Astrocyte (in vitro differentiated cells and primary cell): ENCODE measurements at regions not wholly inside any gene's neighbourhood (a gene's known extent, or its start where the extent isn't known, plus 50 kb on each side); places are given as distances from the start of the nearest gene placed in this dataset.

ENCODE experiments used
- DNase-seq: peaks from one replicate; pipeline ENCODE4 v3.0.0-alpha.2; 2010; ENCODE audit warnings: low read depth
- FAIRE-seq: peaks from 2 replicates; lab custom pipeline; 2011; peaks lifted over from hg19 to GRCh38; lab: Jason Lieb, UNC
- H2AFZ ChIP-seq: 2 replicates; pipeline ENCODE4 v1.6.0; 2012; ENCODE audit warnings: low read depth, low read length, inconsistent platforms
- H3K27ac ChIP-seq: 2 replicates; pipeline ENCODE4 v1.5.1; 2011; ENCODE audit warnings: low read depth, low read length, inconsistent platforms
- H3K27me3 ChIP-seq: 2 replicates; pipeline ENCODE4 v1.6.0; 2011; ENCODE audit warnings: low read length, inconsistent platforms; ENCODE audit not compliant: insufficient read depth
- H3K36me3 ChIP-seq: 2 replicates; pipeline ENCODE4 v1.5.1; 2011; ENCODE audit warnings: low read length, inconsistent platforms; ENCODE audit not compliant: insufficient read depth
- H3K4me1 ChIP-seq: 2 replicates; pipeline ENCODE4 v1.5.1; 2011; ENCODE audit warnings: low read length, inconsistent platforms; ENCODE audit not compliant: insufficient read depth
- H3K4me2 ChIP-seq: 2 replicates; pipeline ENCODE4 v1.6.0; 2012; ENCODE audit warnings: low read length, inconsistent platforms
- H3K4me3 ChIP-seq: 2 replicates; pipeline ENCODE4 v1.5.1; 2011; ENCODE audit warnings: low read depth, mild to moderate bottlenecking, low read length, inconsistent platforms; ENCODE audit not compliant: insufficient read depth
- H3K79me2 ChIP-seq: 2 replicates; pipeline ENCODE4 v1.6.0; 2012; ENCODE audit warnings: mild to moderate bottlenecking, low read length, inconsistent platforms; ENCODE audit not compliant: insufficient read depth
- H3K9ac ChIP-seq: 2 replicates; pipeline ENCODE4 v1.6.0; 2012; ENCODE audit warnings: mild to moderate bottlenecking, low read length, inconsistent platforms
- H3K9me3 ChIP-seq: 2 replicates; pipeline ENCODE4 v1.5.1; 2012; ENCODE audit warnings: low read depth, mild to moderate bottlenecking, low read length, inconsistent platforms; ENCODE audit not compliant: insufficient read depth
- H4K20me1 ChIP-seq: 2 replicates; pipeline ENCODE4 v1.6.0; 2012; ENCODE audit warnings: low read length, inconsistent platforms; ENCODE audit not compliant: insufficient read depth
- H3K27ac Mint-ChIP-seq: one replicate; pipeline ENCODE4 v1.8.0; 2021; ENCODE audit warnings: mild to moderate bottlenecking, mixed read lengths; ENCODE audit not compliant: unreplicated experiment
- H3K27me3 Mint-ChIP-seq: one replicate; pipeline ENCODE4 v1.8.0; 2021; ENCODE audit warnings: low read depth, mixed read lengths; ENCODE audit not compliant: unreplicated experiment
- H3K36me3 Mint-ChIP-seq: one replicate; pipeline ENCODE4 v1.8.0; 2021; ENCODE audit warnings: low read depth, mixed read lengths; ENCODE audit not compliant: unreplicated experiment
- H3K4me1 Mint-ChIP-seq: one replicate; pipeline ENCODE4 v1.8.0; 2021; ENCODE audit warnings: low read depth, mixed read lengths; ENCODE audit not compliant: unreplicated experiment
- H3K4me3 Mint-ChIP-seq: one replicate; pipeline ENCODE4 v1.8.0; 2021; ENCODE audit warnings: mild to moderate bottlenecking, moderate library complexity, mixed read lengths; ENCODE audit not compliant: unreplicated experiment
- H3K9me3 Mint-ChIP-seq: one replicate; pipeline ENCODE4 v1.8.0; 2021; ENCODE audit warnings: mild to moderate bottlenecking, mixed read lengths; ENCODE audit not compliant: unreplicated experiment
- CTCF ChIP-seq: IDR thresholded peaks from 2 replicates; pipeline ENCODE4 v1.5.1; 2011; ENCODE audit warnings: low read depth, mild to moderate bottlenecking, inconsistent platforms, low read length, moderate library complexity; ENCODE audit not compliant: insufficient read depth
- EZH2 ChIP-seq: IDR thresholded peaks from 2 replicates; pipeline ENCODE4 v1.6.1; 2012; ENCODE audit warnings: mild to moderate bottlenecking, low read length, inconsistent platforms; ENCODE audit not compliant: insufficient read depth

GRCh38 chr17:72492494-72492893 is 371.7 kb downstream of the SOX9 start:
- Histone ChIP-seq H3K9ac (no peak overlapping the region), H3K27me3 (no peaks in the 10 kb centered on the region), H3K36me3 (no peaks in the 10 kb centered on the region), H3K4me1 (peaks cover 11% of the 10 kb centered on the region), H4K20me1 (peaks cover 92% of the 10 kb centered on the region), H3K4me3 (no peak overlapping the region), H3K9me3 (no peaks in the 10 kb centered on the region), H3K27ac (no peak overlapping the region), H3K4me2 (no peak overlapping the region), H2AFZ (no peak overlapping the region), H3K79me2 (peaks cover 91% of the 10 kb centered on the region)
- Mint-ChIP-seq H3K27ac (no peak overlapping the region), H3K36me3 (peaks cover 9% of the 10 kb centered on the region), H3K9me3 (peaks cover 6% of the 10 kb centered on the region), H3K27me3 (no peaks in the 10 kb centered on the region), H3K4me1 (peaks cover 15% of the 10 kb centered on the region), H3K4me3 (no peak overlapping the region)
- DNase-seq (no peak), FAIRE-seq (no peak)
- TF ChIP-seq CTCF: no peak
- TF ChIP-seq EZH2: no peak

- Histone ChIP-seq H3K4me3 (no peak overlapping the region), H2AFZ (no peak overlapping the region), H3K27me3 (no peaks in the 10 kb centered on the region), H3K9me3 (no peaks in the 10 kb centered on the region), H3K27ac (no peak overlapping the region), H4K20me1 (peaks cover 88% of the 10 kb centered on the region), H3K79me2 (peaks cover 90% of the 10 kb centered on the region), H3K4me2 (no peak overlapping the region), H3K9ac (no peak overlapping the region), H3K36me3 (no peaks in the 10 kb centered on the region), H3K4me1 (peaks cover 11% of the 10 kb centered on the region)
- H3K27ac Mint-ChIP-seq: no peak overlapping the region
- H3K9me3 Mint-ChIP-seq: peaks cover 6% of the 10 kb centered on the region
- no peak overlapping the region for H3K4me3 Mint-ChIP-seq
- peaks cover 15% of the 10 kb centered on the region for H3K4me1 Mint-ChIP-seq
- no peak for TF ChIP-seq CTCF
- TF ChIP-seq EZH2: no peak
- H3K36me3 Mint-ChIP-seq: peaks cover 9% of the 10 kb centered on the region
- FAIRE-seq (no peak), DNase-seq (no peak)
- H3K27me3 Mint-ChIP-seq: no peaks in the 10 kb centered on the region
Observed at GRCh38 chr17:72492941-72493340, 372.1 kb downstream of the SOX9 start.

GRCh38 chr17:72494566-72494965 is 373.7 kb downstream of the SOX9 start:
- peaks cover 8% of the 10 kb centered on the region for H3K9me3 Mint-ChIP-seq
- Histone ChIP-seq H4K20me1 (peaks cover 84% of the 10 kb centered on the region), H3K9me3 (no peaks in the 10 kb centered on the region), H2AFZ (no peak overlapping the region), H3K36me3 (no peaks in the 10 kb centered on the region), H3K79me2 (peaks cover 90% of the 10 kb centered on the region), H3K4me1 (peaks cover 11% of the 10 kb centered on the region), H3K4me2 (no peak overlapping the region), H3K27me3 (no peaks in the 10 kb centered on the region), H3K4me3 (no peak overlapping the region), H3K27ac (no peak overlapping the region), H3K9ac (no peak overlapping the region)
- peaks cover 9% of the 10 kb centered on the region for H3K36me3 Mint-ChIP-seq
- no peaks in the 10 kb centered on the region for H3K27me3 Mint-ChIP-seq
- DNase-seq (no peak), FAIRE-seq (no peak)
- peaks cover 8% of the 10 kb centered on the region for H3K4me1 Mint-ChIP-seq
- TF ChIP-seq CTCF (no peak), EZH2 (no peak)
- no peak overlapping the region for H3K27ac Mint-ChIP-seq
- no peak overlapping the region for H3K4me3 Mint-ChIP-seq
